ENCODE measurements at regions not wholly inside any gene's neighbourhood (a gene's known extent, or its start where the extent isn't known, plus 50 kb on each side); places are given as distances from the start of the nearest gene placed in this dataset.

DNA sequence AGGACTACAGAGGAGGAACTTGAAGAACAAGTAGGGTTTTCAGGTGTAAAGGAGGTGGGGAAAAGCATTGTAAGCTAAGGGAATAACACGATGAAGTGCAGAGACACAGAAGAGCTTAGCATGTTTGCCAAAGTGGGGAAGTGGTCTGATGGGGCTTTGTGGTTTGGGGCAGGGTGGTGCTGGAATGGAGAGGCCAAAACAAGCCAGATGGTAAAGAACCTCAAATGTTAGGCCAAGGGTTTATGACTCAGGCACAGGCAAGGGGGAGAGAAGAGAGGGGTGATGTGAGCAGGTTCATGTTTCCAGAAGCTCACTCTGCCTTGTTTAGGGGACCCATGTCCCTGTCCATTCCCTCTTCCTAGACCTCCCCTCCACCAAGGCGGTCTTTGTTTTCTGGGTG lies 104.5 kb upstream of the YWHAQ start:
- TF ChIP-seq, protein P1, sequence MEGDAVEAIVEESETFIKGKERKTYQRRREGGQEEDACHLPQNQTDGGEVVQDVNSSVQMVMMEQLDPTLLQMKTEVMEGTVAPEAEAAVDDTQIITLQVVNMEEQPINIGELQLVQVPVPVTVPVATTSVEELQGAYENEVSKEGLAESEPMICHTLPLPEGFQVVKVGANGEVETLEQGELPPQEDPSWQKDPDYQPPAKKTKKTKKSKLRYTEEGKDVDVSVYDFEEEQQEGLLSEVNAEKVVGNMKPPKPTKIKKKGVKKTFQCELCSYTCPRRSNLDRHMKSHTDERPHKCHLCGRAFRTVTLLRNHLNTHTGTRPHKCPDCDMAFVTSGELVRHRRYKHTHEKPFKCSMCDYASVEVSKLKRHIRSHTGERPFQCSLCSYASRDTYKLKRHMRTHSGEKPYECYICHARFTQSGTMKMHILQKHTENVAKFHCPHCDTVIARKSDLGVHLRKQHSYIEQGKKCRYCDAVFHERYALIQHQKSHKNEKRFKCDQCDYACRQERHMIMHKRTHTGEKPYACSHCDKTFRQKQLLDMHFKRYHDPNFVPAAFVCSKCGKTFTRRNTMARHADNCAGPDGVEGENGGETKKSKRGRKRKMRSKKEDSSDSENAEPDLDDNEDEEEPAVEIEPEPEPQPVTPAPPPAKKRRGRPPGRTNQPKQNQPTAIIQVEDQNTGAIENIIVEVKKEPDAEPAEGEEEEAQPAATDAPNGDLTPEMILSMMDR (IDR thresholded peaks at IDR 0.05; ENCODE audit: low read depth, low read length): no peak
- TF ChIP-seq EZH2phosphoT487 (IDR thresholded peaks at IDR 0.05; ENCODE audit: low read depth): no peak
